ENCODE measurements at regions not wholly inside any gene's neighbourhood (a gene's known extent, or its start where the extent isn't known, plus 50 kb on each side); places are given as distances from the start of the nearest gene placed in this dataset.
"Not testable (repeated sequence)": the region's sequence is repeated elsewhere in the genome, so short reads cannot be mapped to it uniquely, and the experiment has no call there.

GRCh38 chr11:126130781-126131180, 68.1 kb upstream of the CDON start:
- not testable (repeated sequence) for TF ChIP-seq CTCF (conservative IDR thresholded peaks at IDR 0.05 in 1 of 2, IDR thresholded peaks at IDR 0.05 in 1 of 2; ENCODE audit: low read depth in 1 of 2, low read length in 2 of 2); EZH2 (IDR thresholded peaks at IDR 0.05; ENCODE audit: low read length, missing control alignments)

Data from fibroblast of lung (primary cell).